H1 (cell line): ENCODE measurements at regions not wholly inside any gene's neighbourhood (a gene's known extent, or its start where the extent isn't known, plus 50 kb on each side); places are given as distances from the start of the nearest gene placed in this dataset.

Experiments
- CTCF ChIA-PET: fragments of 300-600 bp; sonication (Branson Sonifier 250); formaldehyde crosslinking; loops from one replicate; lab custom pipeline; 2021; ENCODE audit not compliant: partially characterized antibody; lab: Charles Lee
- POLR2A ChIA-PET: fragments of 300-600 bp; sonication (Branson Sonifier 250); formaldehyde crosslinking; loops from one replicate; lab custom pipeline; 2021; ENCODE audit warnings: inconsistent platforms; ENCODE audit not compliant: partially characterized antibody; lab: Charles Lee
- DNase-seq, 2 experiments: peaks; one replicate each; pipeline versions ENCODE4 v3.0.0 to v3.0.0-alpha.2; 2010 to 2022; ENCODE audit warnings: low spot score in 2 of 2, low read depth in 1 of 2, mixed read lengths in 1 of 2
- FAIRE-seq: peaks from 2 replicates; lab custom pipeline; 2011; peaks lifted over from hg19 to GRCh38; lab: Jason Lieb, UNC
- H2AFZ ChIP-seq: 2 replicates; pipeline ENCODE4 v1.8.1; 2012; ENCODE audit warnings: low read length, inconsistent platforms
- H2AK5ac ChIP-seq: 2 replicates; pipeline ENCODE4 v1.6.1; 2013; ENCODE audit warnings: low read depth, low read length
- H2BK120ac ChIP-seq: replicated peaks from 2 replicates; pipeline ENCODE3; 2013; ENCODE audit warnings: low read depth, low read length, inconsistent platforms
- H2BK12ac ChIP-seq: 2 replicates; pipeline ENCODE4 v1.6.1; 2013; ENCODE audit warnings: low read depth, low read length
- H2BK15ac ChIP-seq: 2 replicates; pipeline ENCODE4 v1.6.1; 2013; ENCODE audit warnings: low read length
- H2BK20ac ChIP-seq: 2 replicates; pipeline ENCODE4 v1.6.1; 2013; ENCODE audit warnings: low read length
- H2BK5ac ChIP-seq: 2 replicates; pipeline ENCODE4 v1.6.1; 2013; ENCODE audit warnings: low read depth, low read length
- H3K14ac ChIP-seq: 2 replicates; pipeline ENCODE4 v1.6.1; 2013; ENCODE audit warnings: inconsistent platforms; ENCODE audit not compliant: insufficient read length
- H3K18ac ChIP-seq: 2 replicates; pipeline ENCODE4 v1.6.1; 2013; ENCODE audit warnings: low read length; ENCODE audit errors: extremely low read depth
- H3K23ac ChIP-seq: 2 replicates; pipeline ENCODE4 v1.6.1; 2013; ENCODE audit warnings: inconsistent platforms; ENCODE audit not compliant: insufficient read length
- H3K23me2 ChIP-seq: 2 replicates; pipeline ENCODE4 v1.6.1; 2013; ENCODE audit warnings: low read depth, low read length
- H3K27ac ChIP-seq: 2 replicates; pipeline ENCODE4 v1.6.1; 2011; ENCODE audit warnings: low read depth, low read length, inconsistent platforms
- H3K27me3 ChIP-seq, 4 experiments: replicated peaks in 1 of 4; 1 replicate in 1 of 4; 2 replicates in 3 of 4; pipeline versions ENCODE4 v1.6.1 to v1.8.1; 2011 to 2013; ENCODE audit warnings: low read length in 3 of 4, mild to moderate bottlenecking in 3 of 4, inconsistent platforms in 2 of 4, mixed read lengths in 2 of 4, moderate library complexity in 1 of 4; ENCODE audit not compliant: control insufficient read depth in 3 of 4, insufficient read depth in 3 of 4; ENCODE audit errors: extremely low read depth in 1 of 4
- H3K36me3 ChIP-seq, 4 experiments: 2 replicates each; pipeline versions ENCODE4 v1.6.1 to v1.8.1; 2011 to 2013; ENCODE audit warnings: mild to moderate bottlenecking in 4 of 4, low read length in 3 of 4, moderate library complexity in 2 of 4, control low read depth in 1 of 4, inconsistent platforms in 1 of 4; ENCODE audit not compliant: insufficient read depth in 4 of 4, control insufficient read depth in 2 of 4
- H3K4ac ChIP-seq: replicated peaks from 2 replicates; pipeline ENCODE3; 2013; ENCODE audit warnings: low read length, low read depth, mixed read lengths, inconsistent platforms; ENCODE audit not compliant: insufficient read length
- H3K4me1 ChIP-seq, 4 experiments: replicated peaks in 1 of 4; 1 replicate in 1 of 4; 2 replicates in 3 of 4; pipeline versions ENCODE4 v1.6.1 to v1.8.1; 2011 to 2013; ENCODE audit warnings: low read length in 3 of 4, inconsistent platforms in 2 of 4, mixed read lengths in 1 of 4; ENCODE audit not compliant: insufficient read depth in 4 of 4, control insufficient read depth in 3 of 4
- H3K4me2 ChIP-seq, 2 experiments: 2 replicates each; pipeline versions ENCODE4 v1.6.1 to v1.8.1; 2011 to 2013; ENCODE audit warnings: low read depth in 2 of 2, low read length in 2 of 2, control low read depth in 1 of 2, inconsistent platforms in 1 of 2, mild to moderate bottlenecking in 1 of 2; ENCODE audit not compliant: insufficient read depth in 1 of 2
- H3K4me3 ChIP-seq, 4 experiments: fragments of 200-600, 300-600 bp in 1 of 4; sonication (generic), shearing (Covaris generic), sonication (Bioruptor Twin) in 1 of 4; 2 replicates each; pipeline versions ENCODE4 v1.5.1 to v1.8.1; 2011 to 2016; ENCODE audit warnings: low read length in 4 of 4, low read depth in 3 of 4, control low read depth in 2 of 4, inconsistent platforms in 2 of 4, mild to moderate bottlenecking in 2 of 4, mixed read lengths in 1 of 4, moderate library complexity in 1 of 4; ENCODE audit not compliant: insufficient read depth in 2 of 4; ENCODE audit errors: extremely low read depth in 1 of 4
- H3K56ac ChIP-seq: replicated peaks from 2 replicates; pipeline ENCODE3; 2013; ENCODE audit warnings: low read depth, mild to moderate bottlenecking, mixed read lengths, low read length, inconsistent platforms; ENCODE audit not compliant: insufficient read length
- H3K79me1 ChIP-seq: 2 replicates; pipeline ENCODE4 v1.6.1; 2013; ENCODE audit warnings: low read depth, low read length, control low read depth
- H3K79me2 ChIP-seq, 2 experiments: 2 replicates each; pipeline versions ENCODE4 v1.6.1 to v1.8.1; 2012 to 2013; ENCODE audit warnings: low read length in 2 of 2, mild to moderate bottlenecking in 2 of 2, inconsistent platforms in 1 of 2; ENCODE audit not compliant: insufficient read depth in 2 of 2, control insufficient read depth in 1 of 2
- H3K9ac ChIP-seq, 4 experiments: replicated peaks in 1 of 4; 1 replicate in 1 of 4; 2 replicates in 3 of 4; pipeline versions ENCODE4 v1.6.1 to v1.8.1; 2011 to 2013; ENCODE audit warnings: low read depth in 3 of 4, low read length in 3 of 4, control low read depth in 2 of 4, mild to moderate bottlenecking in 2 of 4, moderate library complexity in 2 of 4, inconsistent platforms in 1 of 4; ENCODE audit errors: extremely low read depth in 1 of 4
- H3K9me3 ChIP-seq, 2 experiments: 2 replicates each; pipeline versions ENCODE4 v1.6.1 to v1.8.1; 2012 to 2013; ENCODE audit warnings: mild to moderate bottlenecking in 2 of 2, moderate library complexity in 2 of 2, control low read depth in 1 of 2, inconsistent platforms in 1 of 2, low read depth in 1 of 2, low read length in 1 of 2, mixed read lengths in 1 of 2; ENCODE audit not compliant: insufficient read depth in 2 of 2
- H4K20me1 ChIP-seq, 2 experiments: replicated peaks in 1 of 2; 2 replicates each; pipeline versions ENCODE3 to v1.8.1; 2011 to 2013; ENCODE audit warnings: inconsistent platforms in 2 of 2, low read length in 2 of 2, mild to moderate bottlenecking in 1 of 2; ENCODE audit not compliant: insufficient read depth in 2 of 2, control insufficient read depth in 1 of 2
- H4K5ac ChIP-seq: 2 replicates; pipeline ENCODE4 v1.6.1; 2013; ENCODE audit warnings: low read length, low read depth, mixed read lengths, inconsistent platforms; ENCODE audit not compliant: insufficient read length
- H4K8ac ChIP-seq: 2 replicates; pipeline ENCODE4 v1.8.0; 2013; ENCODE audit warnings: mild to moderate bottlenecking, moderate library complexity, low read length, inconsistent platforms; ENCODE audit not compliant: insufficient read depth; ENCODE audit errors: extremely low read depth
- H4K91ac ChIP-seq: replicated peaks from 2 replicates; pipeline ENCODE3; 2013; ENCODE audit warnings: low read length, mixed read lengths, inconsistent platforms; ENCODE audit not compliant: insufficient read length
- ASH2L ChIP-seq: fragments of 200-600, 300-600 bp; sonication (generic); IDR thresholded peaks from one replicate; pipeline ENCODE4 v1.7.1; 2017; ENCODE audit warnings: low read length
- ATF3 ChIP-seq: IDR thresholded peaks from 2 replicates; pipeline ENCODE4 v1.6.1; 2011; ENCODE audit warnings: low read depth, mild to moderate bottlenecking, low read length; ENCODE audit not compliant: insufficient read depth
- BACH1 ChIP-seq: IDR thresholded peaks from 2 replicates; pipeline ENCODE4 v1.6.1; 2012; ENCODE audit warnings: low read length, improper control_type of control experiment
- CHD1 ChIP-seq: IDR thresholded peaks from 2 replicates; pipeline ENCODE4 v1.6.1; 2012; ENCODE audit warnings: low read depth, low read length, improper control_type of control experiment
- CTCF ChIP-seq, 3 experiments: IDR thresholded peaks; 1 replicate in 2 of 3; 2 replicates in 1 of 3; pipeline versions ENCODE4 v1.5.1 to v1.6.1; 2011; ENCODE audit warnings: low read length in 3 of 3, mild to moderate bottlenecking in 3 of 3, inconsistent platforms in 2 of 3, low read depth in 1 of 3, moderate library complexity in 1 of 3; ENCODE audit not compliant: insufficient read depth in 1 of 3; ENCODE audit errors: control extremely low read depth in 1 of 3
- EP300 ChIP-seq, 2 experiments: IDR thresholded peaks; 1 replicate in 1 of 2; 2 replicates in 1 of 2; pipeline ENCODE4 v1.6.1; 2011 to 2012; ENCODE audit warnings: low read depth in 2 of 2, low read length in 2 of 2, mild to moderate bottlenecking in 2 of 2, borderline replicate concordance in 1 of 2, inconsistent platforms in 1 of 2, moderate library complexity in 1 of 2
- HDAC6 ChIP-seq: IDR thresholded peaks from one replicate; pipeline ENCODE4 v1.7.1; 2012; ENCODE audit warnings: low read depth, mild to moderate bottlenecking, inconsistent platforms, low read length, moderate library complexity
- JUN ChIP-seq: IDR thresholded peaks from 2 replicates; pipeline ENCODE4 v1.6.1; 2011; ENCODE audit warnings: low read depth, mild to moderate bottlenecking, improper control_type of control experiment, low read length
- KDM4A ChIP-seq: IDR thresholded peaks from one replicate; pipeline ENCODE4 v1.7.1; 2012; ENCODE audit warnings: low read depth, mild to moderate bottlenecking, moderate library complexity, low read length, inconsistent platforms; ENCODE audit not compliant: severe bottlenecking
- POLR2AphosphoS5 ChIP-seq: IDR thresholded peaks from 2 replicates; pipeline ENCODE4 v1.6.1; 2011; ENCODE audit warnings: low read depth, low read length
- RFX5 ChIP-seq: IDR thresholded peaks from 2 replicates; pipeline ENCODE4 v1.6.1; 2011; ENCODE audit warnings: low read depth, low read length, improper control_type of control experiment, borderline replicate concordance
- WGBS, 2 experiments: shearing (Covaris generic) in 1 of 2; methylation state at CpG; one replicate each; pipeline versions ENCODE4 v1.1.6 to v1.1.7; 2013 to 2015; ENCODE audit warnings: low lambda C conversion rate in 2 of 2, mixed read lengths in 2 of 2, inconsistent platforms in 1 of 2, low coverage in 1 of 2, missing lambda C conversion rate in 1 of 2; ENCODE audit not compliant: insufficient replicate concordance in 2 of 2, insufficient coverage in 1 of 2, insufficient read length in 1 of 2; ENCODE audit errors: extremely low coverage in 1 of 2, missing lambda C conversion rate in 1 of 2; 5-methylcytosine and 5-hydroxymethylcytosine counted together

- H3K9me3 ChIP-seq, result no peaks in the 10 kb centered on the region
- TF ChIP-seq BACH1 (no peak), RFX5 (no peak), ATF3 (no peak), EP300 (IDR thresholded peaks at IDR 0.05; ENCODE audit: borderline replicate concordance in 1 of 2, low read depth in 2 of 2, low read length in 2 of 2) (no peak), POLR2AphosphoS5 (no peak), CHD1 (no peak), KDM4A (no peak), HDAC6 (no peak), CTCF (IDR thresholded peaks at IDR 0.05; ENCODE audit: control extremely low read depth in 1 of 3, insufficient read depth in 1 of 3, low read depth in 1 of 3, low read length in 3 of 3) (no peak), ASH2L (no peak), JUN (no peak)
- TF ChIP-seq, all 59 proteins: peak for 0
- ChIA-PET POLR2A (no interaction called here), CTCF (no interaction called here)
- Histone ChIP-seq H2BK120ac (no peak overlapping the region), H2AK5ac (no peak overlapping the region), H3K14ac (no peak overlapping the region), H3K4me1 (no peaks in the 10 kb centered on the region), H4K91ac (no peak overlapping the region), H4K20me1 (no peaks in the 10 kb centered on the region), H3K9ac (no peak overlapping the region), H2BK20ac (no peak overlapping the region), H4K5ac (no peak overlapping the region), H2BK15ac (no peak overlapping the region), H3K79me1 (no peaks in the 10 kb centered on the region), H3K56ac (no peak overlapping the region), H2BK12ac (no peak overlapping the region), H3K36me3 (no peaks in the 10 kb centered on the region), H2AFZ (no peak overlapping the region), H3K27me3 (no peaks in the 10 kb centered on the region), H4K8ac (no peak overlapping the region), H3K23ac (no peak overlapping the region), H3K4me2 (no peak overlapping the region), H3K4me3 (no peak overlapping the region), H2BK5ac (no peak overlapping the region), H3K27ac (no peak overlapping the region), H3K79me2 (no peaks in the 10 kb centered on the region), H3K4ac (no peak overlapping the region), H3K23me2 (no peaks in the 10 kb centered on the region), H3K18ac (no peak overlapping the region)
- FAIRE-seq, result no peak
- no peak for DNase-seq
- WGBS, 2 experiments, result 92% methylated on average over 1 of the region's 1 CpG; no CpG with 5 or more reads in 1 of the 2 experiments
Measured at GRCh38 chr21:16863362-16863905, 649.4 kb upstream of the CXADR start.
